SK-N-SH treated with all-trans-retinoic acid at 6 μM for 48 hours (cell line): ENCODE measurements at regions not wholly inside any gene's neighbourhood (a gene's known extent, or its start where the extent isn't known, plus 50 kb on each side); places are given as distances from the start of the nearest gene placed in this dataset.

ENCODE experiments used
- ATAC-seq: fragments of 200-7000 bp; cut with Tn5 transposase; 3 replicates; pipeline ENCODE4 v1.9.1; 2020; ENCODE audit warnings: mild to moderate bottlenecking, moderate library complexity
- ARNTL ChIP-seq: fragments of 450-650 bp; formaldehyde crosslinking; IDR thresholded peaks from 2 replicates; pipeline ENCODE4 v1.5.0; 2020; ENCODE audit warnings: low read depth, mild to moderate bottlenecking, moderate library complexity, borderline replicate concordance
- BACH2 ChIP-seq: fragments of 250-450 bp; sonication (Bioruptor Pico); IDR thresholded peaks from 2 replicates; pipeline ENCODE4 v1.9.0; 2021; ENCODE audit warnings: mild to moderate bottlenecking, borderline replicate concordance
- CREB5 ChIP-seq: fragments of 250-450 bp; sonication (Bioruptor Pico); IDR thresholded peaks from 2 replicates; pipeline ENCODE4 v1.5.1; 2020; ENCODE audit warnings: low read depth, mild to moderate bottlenecking, moderate library complexity
- CSDC2 ChIP-seq: fragments of 250-450 bp; sonication (Bioruptor Pico); IDR thresholded peaks from 2 replicates; pipeline ENCODE4 v1.5.0; 2020; ENCODE audit warnings: mild to moderate bottlenecking, moderate library complexity
- CSRNP3 ChIP-seq: fragments of 250-450 bp; sonication (Bioruptor Pico); IDR thresholded peaks from 2 replicates; pipeline ENCODE4 v1.5.1; 2021; ENCODE audit warnings: mild to moderate bottlenecking, moderate library complexity
- ESRRG ChIP-seq: fragments of 250-450 bp; sonication (Bioruptor Pico); IDR thresholded peaks from 2 replicates; pipeline ENCODE4 v1.6.1; 2021; ENCODE audit warnings: mild to moderate bottlenecking
- GLIS3 ChIP-seq: fragments of 250-450 bp; sonication (Bioruptor Pico); IDR thresholded peaks from 2 replicates; pipeline ENCODE4 v1.5.0; 2020; ENCODE audit warnings: mild to moderate bottlenecking, moderate library complexity
- ISL1 ChIP-seq: fragments of 250-450 bp; sonication (Bioruptor Pico); IDR thresholded peaks from 2 replicates; pipeline ENCODE4 v2.1.2; 2022; ENCODE audit warnings: mild to moderate bottlenecking, moderate library complexity
- OSR1 ChIP-seq: fragments of 250-450 bp; sonication (Bioruptor Pico); IDR thresholded peaks from 2 replicates; pipeline ENCODE4 v1.8.0; 2022; ENCODE audit warnings: moderate library complexity, mild to moderate bottlenecking, inconsistent platforms
- PATZ1 ChIP-seq: fragments of 250-450 bp; sonication (Bioruptor Pico); IDR thresholded peaks from 2 replicates; pipeline ENCODE4 v1.8.0; 2020; ENCODE audit warnings: mild to moderate bottlenecking, moderate library complexity, borderline replicate concordance
- POU6F1 ChIP-seq: fragments of 250-450 bp; sonication (Bioruptor Pico); IDR thresholded peaks from 2 replicates; pipeline ENCODE4 v1.8.0; 2021; ENCODE audit warnings: low read depth, mild to moderate bottlenecking, moderate library complexity, borderline replicate concordance
- PPARA ChIP-seq: fragments of 250-450 bp; sonication (Bioruptor Pico); IDR thresholded peaks from 2 replicates; pipeline ENCODE4 v1.5.0; 2020; ENCODE audit warnings: mild to moderate bottlenecking, borderline replicate concordance
- RARB ChIP-seq: fragments of 250-450 bp; sonication (Bioruptor Pico); IDR thresholded peaks from 2 replicates; pipeline ENCODE4 v1.8.0; 2021; ENCODE audit warnings: mild to moderate bottlenecking, moderate library complexity
- SNAI2 ChIP-seq: fragments of 250-450 bp; sonication (Bioruptor Pico); IDR thresholded peaks from 2 replicates; pipeline ENCODE4 v1.5.0; 2020; ENCODE audit warnings: mild to moderate bottlenecking, moderate library complexity
- TCF4 ChIP-seq: fragments of 250-450 bp; sonication (Bioruptor Pico); IDR thresholded peaks from 2 replicates; pipeline ENCODE4 v1.8.0; 2021; ENCODE audit warnings: mild to moderate bottlenecking, moderate library complexity, borderline replicate concordance
- TOX ChIP-seq: fragments of 250-450 bp; sonication (Bioruptor Pico); IDR thresholded peaks from 2 replicates; pipeline ENCODE4 v1.8.0; 2021; ENCODE audit warnings: mild to moderate bottlenecking, moderate library complexity, borderline replicate concordance
- TSHZ2 ChIP-seq: fragments of 250-450 bp; sonication (Bioruptor Pico); IDR thresholded peaks from 2 replicates; pipeline ENCODE4 v1.5.0; 2020; ENCODE audit warnings: mild to moderate bottlenecking, moderate library complexity
- ZC3H10 ChIP-seq: fragments of 250-450 bp; sonication (Bioruptor Pico); IDR thresholded peaks from 2 replicates; pipeline ENCODE4 v1.5.1; 2021; ENCODE audit warnings: mild to moderate bottlenecking, moderate library complexity
- ZFP3 ChIP-seq: fragments of 250-450 bp; sonication (Bioruptor Pico); IDR thresholded peaks from 2 replicates; pipeline ENCODE4 v1.5.0; 2020; ENCODE audit warnings: mild to moderate bottlenecking, moderate library complexity
- ZNF565 ChIP-seq: fragments of 450-650 bp; formaldehyde crosslinking; conservative IDR thresholded peaks from 2 replicates; pipeline ENCODE4 v1.5.0; 2020; ENCODE audit warnings: low read depth, mild to moderate bottlenecking, moderate library complexity
- ZNF70 ChIP-seq: fragments of 450-650 bp; formaldehyde crosslinking; IDR thresholded peaks from 2 replicates; pipeline ENCODE4 v1.5.0; 2020; ENCODE audit warnings: mild to moderate bottlenecking, moderate library complexity
- ZNF8 ChIP-seq: fragments of 450-650 bp; formaldehyde crosslinking; IDR thresholded peaks from 2 replicates; pipeline ENCODE4 v1.5.0; 2020; ENCODE audit warnings: mild to moderate bottlenecking, moderate library complexity

GRCh38 chr4:23728393-23728792 lies 161.5 kb downstream of the PPARGC1A start:
- ATAC-seq, result no peak
- TF ChIP-seq CSDC2 (CRISPR knock-in tag), result no peak
- TF ChIP-seq ISL1, result peak; percentile 55
- no peak for TF ChIP-seq ZC3H10 (CRISPR knock-in tag)
- TF ChIP-seq, all 23 proteins: peak for 1

GRCh38 chr4:23720556-23720955 lies 169.3 kb downstream of the PPARGC1A start:
- no peak for ATAC-seq
- TF ChIP-seq TSHZ2, result no peak
- TF ChIP-seq GLIS3 (CRISPR knock-in tag), result no peak
- TF ChIP-seq ZNF565 (CRISPR knock-in tag), result no peak
- TF ChIP-seq PPARA (CRISPR knock-in tag), result no peak
- TF ChIP-seq ISL1, result no peak
- TF ChIP-seq PATZ1 (CRISPR knock-in tag), result no peak
- TF ChIP-seq CSRNP3 (CRISPR knock-in tag), result no peak
- TF ChIP-seq RARB, result no peak
- TF ChIP-seq SNAI2 (CRISPR knock-in tag), result no peak
- TF ChIP-seq CSDC2 (CRISPR knock-in tag), result no peak
- TF ChIP-seq BACH2 (CRISPR knock-in tag), result no peak
- TF ChIP-seq CREB5 (CRISPR knock-in tag), result no peak
- TF ChIP-seq ESRRG (CRISPR knock-in tag), result no peak

- TF ChIP-seq CREB5 (CRISPR knock-in tag), result no peak
- no peak for TF ChIP-seq RARB
- TF ChIP-seq GLIS3 (CRISPR knock-in tag), result no peak
- TF ChIP-seq ESRRG (CRISPR knock-in tag), result no peak
- TF ChIP-seq OSR1 (CRISPR knock-in tag), result no peak
- no peak for TF ChIP-seq BACH2 (CRISPR knock-in tag)
- TF ChIP-seq ARNTL (CRISPR knock-in tag), result no peak
- no peak for TF ChIP-seq ZNF8 (CRISPR knock-in tag)
- TF ChIP-seq ZNF70, result no peak
- TF ChIP-seq PPARA (CRISPR knock-in tag), result no peak
- TF ChIP-seq ISL1, result no peak
- no peak for TF ChIP-seq ZFP3 (CRISPR knock-in tag)
- TF ChIP-seq TOX, result no peak
- no peak for TF ChIP-seq POU6F1 (CRISPR knock-in tag)
- no peak for TF ChIP-seq ZC3H10 (CRISPR knock-in tag)
- TF ChIP-seq SNAI2 (CRISPR knock-in tag), result no peak
- no peak for TF ChIP-seq TSHZ2
- no peak for TF ChIP-seq PATZ1 (CRISPR knock-in tag)
- TF ChIP-seq TCF4 (CRISPR knock-in tag), result no peak
- no peak for TF ChIP-seq ZNF565 (CRISPR knock-in tag)
- ATAC-seq, result no peak
Measured at GRCh38 chr4:23718435-23718834, 171.4 kb downstream of the PPARGC1A start.
